GM12892 (cell line): ENCODE measurements at regions not wholly inside any gene's neighbourhood (a gene's known extent, or its start where the extent isn't known, plus 50 kb on each side); places are given as distances from the start of the nearest gene placed in this dataset.

Experiments used
- POLR2A ChIP-seq: IDR thresholded peaks from 2 replicates; pipeline ENCODE4 v1.6.1; 2011; ENCODE audit warnings: low read depth, low read length, control low read depth
- POLR2AphosphoS5 ChIP-seq: IDR thresholded peaks from 2 replicates; pipeline ENCODE4 v1.6.1; 2011; ENCODE audit warnings: low read depth, low read length, control low read depth
- TAF1 ChIP-seq: IDR thresholded peaks from 2 replicates; pipeline ENCODE4 v1.6.1; 2011; ENCODE audit warnings: low read depth, mild to moderate bottlenecking, control low read depth, low read length, borderline replicate concordance

DNA sequence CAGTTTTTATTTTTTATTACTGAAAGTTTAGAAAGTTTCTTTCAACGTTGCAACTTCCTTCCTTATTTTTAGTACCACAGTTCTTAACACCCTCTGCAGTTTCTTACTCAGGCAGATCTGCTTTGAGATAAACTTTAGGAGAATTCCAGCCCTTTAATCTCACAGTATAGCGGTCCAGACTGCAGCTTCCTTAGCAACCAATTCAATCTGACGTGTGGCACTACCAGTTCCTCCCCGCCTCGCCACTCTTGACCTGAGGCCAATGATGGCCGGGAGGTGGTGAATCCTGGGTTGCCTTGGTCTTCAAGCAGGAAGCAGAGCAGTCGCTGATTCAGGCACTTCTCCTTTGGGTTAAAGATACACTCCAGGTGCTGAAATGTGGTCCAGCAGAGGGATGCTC, 334.3 kb upstream of the TRPC7 start:
- no peak for TF ChIP-seq POLR2A
- no peak for TF ChIP-seq TAF1
- no peak for TF ChIP-seq POLR2AphosphoS5
